ENCODE measurements at regions not wholly inside any gene's neighbourhood (a gene's known extent, or its start where the extent isn't known, plus 50 kb on each side); places are given as distances from the start of the nearest gene placed in this dataset.

DNA sequence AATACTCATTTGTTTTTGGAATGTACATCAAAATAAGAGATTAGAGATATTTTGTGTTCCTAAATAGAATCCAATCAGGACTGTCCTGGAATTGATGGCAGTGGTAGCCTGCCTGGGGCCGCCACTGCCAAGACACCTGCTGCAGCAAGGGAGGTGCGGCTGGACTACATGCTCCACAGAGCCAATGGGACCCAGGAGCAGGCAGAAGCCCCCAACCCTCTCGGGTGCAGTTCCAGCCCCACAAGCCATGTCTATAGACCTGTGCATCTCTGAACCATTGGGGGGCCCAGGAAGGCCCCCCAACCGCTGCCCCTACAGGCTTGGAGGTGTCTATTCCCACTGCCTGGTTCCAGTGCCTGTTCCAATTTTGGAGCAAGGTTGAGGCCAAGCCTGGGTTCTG is 1524.3 kb downstream of the PCDH18 start:
- BruUV-seq (replicated peaks): no TSS peak
- ChIA-PET POLR2A (ENCODE audit: unreplicated experiment) (no interaction called here), CTCF (no interaction called here)

DNA sequence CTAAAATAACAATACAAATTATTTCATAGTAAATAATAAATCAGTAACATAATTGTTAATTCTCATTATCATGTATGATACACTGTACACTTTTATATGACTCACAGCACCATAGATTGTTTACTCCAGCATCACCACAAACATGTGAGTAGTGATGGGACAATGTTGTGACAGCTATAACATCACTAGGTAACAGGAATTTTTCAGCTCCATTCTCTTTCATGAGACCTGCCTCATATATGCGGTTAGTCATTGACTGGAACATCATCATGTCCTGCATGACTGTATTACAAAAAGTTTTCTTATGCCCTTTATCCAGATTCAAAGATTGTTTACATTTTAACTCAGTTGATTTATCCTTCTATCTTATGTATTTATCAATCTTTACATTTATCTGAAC is 1530.0 kb downstream of the PCDH18 start:
- ChIA-PET CTCF (no interaction called here), POLR2A (ENCODE audit: unreplicated experiment) (no interaction called here)
- no peak for DNase-seq
- H3K36me3 ChIP-seq (ENCODE audit: low read depth): no peaks in the 10 kb centered on the region
- no peaks in the 10 kb centered on the region for H3K9me3 ChIP-seq (ENCODE audit: insufficient read depth, low read depth)
- no peaks in the 10 kb centered on the region for H3K79me2 ChIP-seq (ENCODE audit: low read depth)
- no peaks in the 10 kb centered on the region for H4K20me1 ChIP-seq (ENCODE audit: insufficient read depth)
- TF ChIP-seq EZH2 (IDR thresholded peaks at IDR 0.05; ENCODE audit: low read depth): no peak
- TF ChIP-seq, protein P1, sequence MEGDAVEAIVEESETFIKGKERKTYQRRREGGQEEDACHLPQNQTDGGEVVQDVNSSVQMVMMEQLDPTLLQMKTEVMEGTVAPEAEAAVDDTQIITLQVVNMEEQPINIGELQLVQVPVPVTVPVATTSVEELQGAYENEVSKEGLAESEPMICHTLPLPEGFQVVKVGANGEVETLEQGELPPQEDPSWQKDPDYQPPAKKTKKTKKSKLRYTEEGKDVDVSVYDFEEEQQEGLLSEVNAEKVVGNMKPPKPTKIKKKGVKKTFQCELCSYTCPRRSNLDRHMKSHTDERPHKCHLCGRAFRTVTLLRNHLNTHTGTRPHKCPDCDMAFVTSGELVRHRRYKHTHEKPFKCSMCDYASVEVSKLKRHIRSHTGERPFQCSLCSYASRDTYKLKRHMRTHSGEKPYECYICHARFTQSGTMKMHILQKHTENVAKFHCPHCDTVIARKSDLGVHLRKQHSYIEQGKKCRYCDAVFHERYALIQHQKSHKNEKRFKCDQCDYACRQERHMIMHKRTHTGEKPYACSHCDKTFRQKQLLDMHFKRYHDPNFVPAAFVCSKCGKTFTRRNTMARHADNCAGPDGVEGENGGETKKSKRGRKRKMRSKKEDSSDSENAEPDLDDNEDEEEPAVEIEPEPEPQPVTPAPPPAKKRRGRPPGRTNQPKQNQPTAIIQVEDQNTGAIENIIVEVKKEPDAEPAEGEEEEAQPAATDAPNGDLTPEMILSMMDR (conservative IDR thresholded peaks at IDR 0.05): no peak
- H3K4me1 ChIP-seq (replicated peaks; ENCODE audit: insufficient read depth): no peaks in the 10 kb centered on the region
- H3K4me2 ChIP-seq: no peak overlapping the region
- no peak overlapping the region for H2AFZ ChIP-seq
- no peak overlapping the region for H3K4me3 ChIP-seq
- H3F3A ChIP-seq (ENCODE audit: insufficient read depth, low read depth): no peaks in the 10 kb centered on the region
- intact Hi-C loops (cut with micrococcal nuclease; ENCODE audit: unreplicated experiment): no loop called here
- H3K27me3 ChIP-seq (ENCODE audit: insufficient read depth, low read depth): no peaks in the 10 kb centered on the region
- H3K27ac ChIP-seq: no peak overlapping the region
- BruUV-seq (replicated peaks): no TSS peak
- H3K9me2 ChIP-seq (ENCODE audit: insufficient read depth): no peaks in the 10 kb centered on the region

More for the DNA sequence above, 1524.3 kb downstream of the PCDH18 start:
- intact Hi-C loops (cut with micrococcal nuclease; ENCODE audit: unreplicated experiment): no loop called here
- Histone ChIP-seq H3K4me1 (replicated peaks; ENCODE audit: insufficient read depth) (no peaks in the 10 kb centered on the region), H3F3A (ENCODE audit: insufficient read depth, low read depth) (no peaks in the 10 kb centered on the region), H3K79me2 (ENCODE audit: low read depth) (no peaks in the 10 kb centered on the region), H4K20me1 (ENCODE audit: insufficient read depth) (no peaks in the 10 kb centered on the region), H2AFZ (no peak overlapping the region), H3K4me3 (no peak overlapping the region), H3K9me3 (ENCODE audit: insufficient read depth, low read depth) (no peaks in the 10 kb centered on the region), H3K4me2 (no peak overlapping the region), H3K27me3 (ENCODE audit: insufficient read depth, low read depth) (no peaks in the 10 kb centered on the region), H3K9me2 (ENCODE audit: insufficient read depth) (no peaks in the 10 kb centered on the region), H3K27ac (no peak overlapping the region), H3K36me3 (ENCODE audit: low read depth) (no peaks in the 10 kb centered on the region)
- no peak for TF ChIP-seq EZH2 (IDR thresholded peaks at IDR 0.05; ENCODE audit: low read depth)
- TF ChIP-seq, protein P1 (conservative IDR thresholded peaks at IDR 0.05): no peak
- DNase-seq: no peak

DNA sequence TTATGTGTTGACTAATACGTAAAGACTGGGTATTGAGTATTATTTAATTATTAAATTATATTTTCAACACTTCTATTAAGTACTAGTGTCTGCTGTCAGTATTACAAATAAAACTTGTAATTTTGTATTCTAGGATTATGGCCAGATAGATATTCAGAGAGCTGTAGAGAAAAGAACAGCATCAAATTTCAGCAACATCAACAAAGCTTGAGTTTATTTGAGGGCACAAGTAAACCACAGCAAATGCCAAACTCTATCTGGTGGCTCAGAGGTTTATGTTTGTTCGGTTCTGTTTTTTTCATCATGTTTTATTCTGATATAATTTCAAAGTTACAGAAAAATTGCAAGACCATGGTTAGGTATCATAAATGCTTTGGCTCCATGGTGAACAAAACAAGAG is 1530.5 kb downstream of the PCDH18 start:
- no peaks in the 10 kb centered on the region for H3K9me2 ChIP-seq (ENCODE audit: insufficient read depth)
- TF ChIP-seq, protein P1 (conservative IDR thresholded peaks at IDR 0.05): no peak
- TF ChIP-seq EZH2 (IDR thresholded peaks at IDR 0.05; ENCODE audit: low read depth): no peak
- DNase-seq: no peak
- H3K4me2 ChIP-seq: no peak overlapping the region
- no TSS peak for BruUV-seq (replicated peaks)
- H3K79me2 ChIP-seq (ENCODE audit: low read depth): no peaks in the 10 kb centered on the region
- no peaks in the 10 kb centered on the region for H3K27me3 ChIP-seq (ENCODE audit: insufficient read depth, low read depth)
- H3K36me3 ChIP-seq (ENCODE audit: low read depth): no peaks in the 10 kb centered on the region
- no peaks in the 10 kb centered on the region for H3K4me1 ChIP-seq (replicated peaks; ENCODE audit: insufficient read depth)
- H3K27ac ChIP-seq: no peak overlapping the region
- H3F3A ChIP-seq (ENCODE audit: insufficient read depth, low read depth): no peaks in the 10 kb centered on the region
- intact Hi-C loops (cut with micrococcal nuclease; ENCODE audit: unreplicated experiment): no loop called here
- H4K20me1 ChIP-seq (ENCODE audit: insufficient read depth): no peaks in the 10 kb centered on the region
- H2AFZ ChIP-seq: no peak overlapping the region
- no peak overlapping the region for H3K4me3 ChIP-seq
- ChIA-PET POLR2A (ENCODE audit: unreplicated experiment) (no interaction called here), CTCF (no interaction called here)
- H3K9me3 ChIP-seq (ENCODE audit: insufficient read depth, low read depth): no peaks in the 10 kb centered on the region

Data from PC-9 (cell line).